ENCODE measurements at regions not wholly inside any gene's neighbourhood (a gene's known extent, or its start where the extent isn't known, plus 50 kb on each side); places are given as distances from the start of the nearest gene placed in this dataset.

- no peak for TF ChIP-seq ATF7 (IDR thresholded peaks at IDR 0.05; ENCODE audit: low read depth)
- TF ChIP-seq, protein P1, sequence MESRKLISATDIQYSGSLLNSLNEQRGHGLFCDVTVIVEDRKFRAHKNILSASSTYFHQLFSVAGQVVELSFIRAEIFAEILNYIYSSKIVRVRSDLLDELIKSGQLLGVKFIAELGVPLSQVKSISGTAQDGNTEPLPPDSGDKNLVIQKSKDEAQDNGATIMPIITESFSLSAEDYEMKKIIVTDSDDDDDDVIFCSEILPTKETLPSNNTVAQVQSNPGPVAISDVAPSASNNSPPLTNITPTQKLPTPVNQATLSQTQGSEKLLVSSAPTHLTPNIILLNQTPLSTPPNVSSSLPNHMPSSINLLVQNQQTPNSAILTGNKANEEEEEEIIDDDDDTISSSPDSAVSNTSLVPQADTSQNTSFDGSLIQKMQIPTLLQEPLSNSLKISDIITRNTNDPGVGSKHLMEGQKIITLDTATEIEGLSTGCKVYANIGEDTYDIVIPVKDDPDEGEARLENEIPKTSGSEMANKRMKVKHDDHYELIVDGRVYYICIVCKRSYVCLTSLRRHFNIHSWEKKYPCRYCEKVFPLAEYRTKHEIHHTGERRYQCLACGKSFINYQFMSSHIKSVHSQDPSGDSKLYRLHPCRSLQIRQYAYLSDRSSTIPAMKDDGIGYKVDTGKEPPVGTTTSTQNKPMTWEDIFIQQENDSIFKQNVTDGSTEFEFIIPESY (IDR thresholded peaks at IDR 0.05): no peak
- TF ChIP-seq POLR2A (IDR thresholded peaks at IDR 0.05; ENCODE audit: low read depth, low read length): no peak
- no peak for TF ChIP-seq SUZ12 (IDR thresholded peaks at IDR 0.05; ENCODE audit: unreplicated experiment)
- TF ChIP-seq PRDM15 (CRISPR knock-in tag; IDR thresholded peaks at IDR 0.05): no peak
- no peak for TF ChIP-seq JUNB (IDR thresholded peaks at IDR 0.05)
- no peak for TF ChIP-seq NFIC (IDR thresholded peaks at IDR 0.05; ENCODE audit: low read depth, low read length)
Measured at GRCh38 chr12:9509464-9510161, 98.1 kb downstream of the KLRB1 start (continued).

DNA sequence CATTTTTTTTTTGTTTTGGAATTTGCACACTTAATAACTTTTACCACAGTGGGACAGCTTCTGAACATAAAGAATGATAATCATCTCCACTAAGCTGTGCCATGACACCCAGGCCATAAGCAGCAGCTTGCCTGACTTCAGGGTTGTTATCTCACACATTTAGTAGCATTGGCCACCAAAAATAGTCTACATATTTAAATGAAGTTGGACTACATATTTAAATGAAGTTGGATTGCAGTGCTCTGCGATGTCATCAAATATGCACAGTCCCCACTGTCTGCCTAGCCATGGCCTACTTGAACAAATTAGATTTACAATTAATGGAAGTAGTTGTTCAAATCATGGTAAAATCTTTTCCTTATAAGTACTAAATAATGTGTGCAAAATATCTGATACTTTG is 101.0 kb downstream of the KLRB1 start:
- no peak overlapping the region for H3K27ac ChIP-seq (ENCODE audit: control insufficient read depth, insufficient read depth)
- H3K4me1 ChIP-seq (ENCODE audit: control insufficient read depth, insufficient read depth, low read length): no peaks in the 10 kb centered on the region
- CTCF ChIA-PET: no interaction called here
- RAD21 ChIA-PET (ENCODE audit: unreplicated experiment): no interaction called here
- H3K36me3 ChIP-seq (ENCODE audit: control insufficient read depth in 2 of 2, insufficient read depth in 2 of 2, low read length in 1 of 2): no peaks in the 10 kb centered on the region
- SMC1A ChIA-PET (ENCODE audit: uncharacterized antibody, unreplicated experiment): no interaction called here
- no peak overlapping the region for H2AFZ ChIP-seq (ENCODE audit: control insufficient read depth, low read depth, low read length)
- DNase-seq (ENCODE audit: low read depth, low spot score): no peak
- no peak for FAIRE-seq
- no peak overlapping the region for H3K4me2 ChIP-seq (ENCODE audit: control insufficient read depth, insufficient read depth)
- H3K9ac ChIP-seq (ENCODE audit: control insufficient read depth, insufficient read depth, low read length): no peak overlapping the region
- no peaks in the 10 kb centered on the region for H4K20me1 ChIP-seq (ENCODE audit: control insufficient read depth, insufficient read depth)
- H3K79me2 ChIP-seq (ENCODE audit: control insufficient read depth, insufficient read depth, low read length): no peaks in the 10 kb centered on the region
- intact Hi-C loops (cut with micrococcal nuclease; ENCODE audit: unreplicated experiment): no loop called here
- no peaks in the 10 kb centered on the region for H3K9me3 ChIP-seq (replicated peaks; ENCODE audit: control insufficient read depth, insufficient read depth, low read length)
- no peak for ATAC-seq
- H3K4me3 ChIP-seq: no peak overlapping the region
- POLR2A ChIA-PET: no interaction called here
- no peaks in the 10 kb centered on the region for H3K27me3 ChIP-seq (replicated peaks in 1 of 2; ENCODE audit: control insufficient read depth in 2 of 2, insufficient read depth in 2 of 2, low read length in 1 of 2)
- in situ Hi-C loops (cut with MboI): no loop called here
- no CpG with 5 or more reads among the region's 1 CpG for WGBS (ENCODE audit: insufficient coverage, insufficient replicate concordance, low lambda C conversion rate, missing lambda C conversion rate)
- no TSS peak for BruUV-seq (replicated peaks)
- TF ChIP-seq, protein P2, sequence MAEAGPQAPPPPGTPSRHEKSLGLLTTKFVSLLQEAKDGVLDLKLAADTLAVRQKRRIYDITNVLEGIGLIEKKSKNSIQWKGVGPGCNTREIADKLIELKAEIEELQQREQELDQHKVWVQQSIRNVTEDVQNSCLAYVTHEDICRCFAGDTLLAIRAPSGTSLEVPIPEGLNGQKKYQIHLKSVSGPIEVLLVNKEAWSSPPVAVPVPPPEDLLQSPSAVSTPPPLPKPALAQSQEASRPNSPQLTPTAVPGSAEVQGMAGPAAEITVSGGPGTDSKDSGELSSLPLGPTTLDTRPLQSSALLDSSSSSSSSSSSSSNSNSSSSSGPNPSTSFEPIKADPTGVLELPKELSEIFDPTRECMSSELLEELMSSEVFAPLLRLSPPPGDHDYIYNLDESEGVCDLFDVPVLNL (IDR thresholded peaks at IDR 0.05; ENCODE audit: low read depth, low read length): no peak
- TF ChIP-seq SP1 (IDR thresholded peaks at IDR 0.05; ENCODE audit: low read depth, low read length) (no peak), ZBTB11 (CRISPR knock-in tag; IDR thresholded peaks at IDR 0.05) (no peak), ZNF622 (IDR thresholded peaks at IDR 0.05) (no peak)
